T-helper 1 cell treated with Interleukin-12 subunit alpha and Interleukin-12 subunit beta and Interleukin-4 antibody, amounts not matched to agents 30 ng/mL and 1 ng/mL, for 36 hours (primary cell): ENCODE measurements at regions not wholly inside any gene's neighbourhood (a gene's known extent, or its start where the extent isn't known, plus 50 kb on each side); places are given as distances from the start of the nearest gene placed in this dataset.
"Not testable (repeated sequence)": the region's sequence is repeated elsewhere in the genome, so short reads cannot be mapped to it uniquely, and the experiment has no call there.

ENCODE experiments used
- intact Hi-C: fragments of 100-400 bp; cut with micrococcal nuclease; formaldehyde crosslinking; loops from one replicate; pipeline ENCODE4 v1.15.1; 2024

GRCh38 chr16:64072131-64072730 is 1049.6 kb downstream of the CDH11 start:
- intact Hi-C loops = not testable (repeated sequence)

GRCh38 chr16:64065523-64065922 is 1056.3 kb downstream of the CDH11 start:
- intact Hi-C loops = loop anchor here (10.0 kb wide), 1 partner anchor 69 kb away; no protein-coding TSS in a partner anchor

GRCh38 chr16:64061621-64062020 is 1060.2 kb downstream of the CDH11 start:
- intact Hi-C loops = loop anchor here (10.0 kb wide), 1 partner anchor 73 kb away; no protein-coding TSS in a partner anchor

DNA sequence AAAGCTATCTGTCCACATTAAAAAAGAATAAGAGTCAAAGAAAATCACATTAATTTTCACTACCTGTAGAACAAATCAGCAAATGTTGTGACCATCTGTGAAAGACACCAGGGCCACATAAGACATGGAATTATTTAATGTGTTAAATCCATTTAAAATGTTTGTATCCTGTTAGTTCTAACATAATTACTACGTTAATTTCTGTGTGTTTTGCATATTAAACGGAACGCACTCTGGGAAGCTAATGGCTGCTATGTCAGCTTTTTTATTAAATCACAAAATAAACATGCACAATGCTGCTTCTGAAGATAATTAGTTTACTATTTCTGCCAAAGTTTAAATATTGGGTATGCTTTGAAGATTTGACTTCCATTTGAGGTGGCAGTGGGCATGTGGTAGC is 1061.2 kb downstream of the CDH11 start:
- intact Hi-C loops = loop anchor here (10.0 kb wide), 1 partner anchor 74 kb away; no protein-coding TSS in a partner anchor

- intact Hi-C loops = no loop called here
Measured at GRCh38 chr16:64058685-64059084, 1063.2 kb downstream of the CDH11 start.

DNA sequence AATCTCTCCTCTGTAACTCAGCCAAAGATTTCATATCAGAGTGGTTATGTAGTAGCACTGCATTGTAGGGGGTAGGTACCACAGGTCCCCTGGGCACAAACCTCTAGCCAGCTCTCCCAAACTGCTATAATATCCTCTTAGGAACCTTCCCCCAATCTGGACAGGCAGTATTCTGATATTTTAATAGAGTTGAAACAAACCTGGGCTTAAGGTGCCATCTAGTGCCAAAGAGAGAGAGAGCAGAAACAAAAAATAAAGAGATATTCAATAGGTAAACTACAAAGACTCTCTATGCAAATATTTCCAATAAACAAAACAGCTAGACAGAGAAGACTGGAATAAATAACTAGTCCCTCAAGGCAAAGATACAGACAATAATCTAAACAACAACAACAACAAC is 1070.0 kb downstream of the CDH11 start:
- intact Hi-C loops = no loop called here

GRCh38 chr16:64047878-64048277 is 1074.0 kb downstream of the CDH11 start:
- intact Hi-C loops = no loop called here

GRCh38 chr16:64047207-64047606 is 1074.7 kb downstream of the CDH11 start:
- intact Hi-C loops = no loop called here

DNA sequence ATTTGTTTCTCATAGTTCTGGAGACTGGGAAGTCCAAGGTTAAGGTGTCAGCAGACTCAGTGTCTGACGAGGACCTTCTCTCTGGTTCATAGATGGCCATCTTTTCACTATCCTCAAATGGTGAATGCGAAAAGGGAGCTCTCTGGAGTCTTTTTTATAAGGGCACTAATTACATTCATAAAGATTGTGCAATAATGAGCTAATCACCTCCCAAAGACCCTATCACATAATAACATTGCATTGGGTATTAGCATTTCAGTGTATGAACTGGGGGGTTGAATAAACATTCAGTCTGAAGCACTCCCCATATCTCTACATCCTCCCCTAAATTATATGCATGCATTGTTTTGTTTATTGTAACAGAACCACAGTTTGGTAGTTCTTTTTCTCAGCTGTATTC is 1086.5 kb downstream of the CDH11 start:
- intact Hi-C loops = no loop called here

GRCh38 chr16:64019339-64019738 is 1102.5 kb downstream of the CDH11 start:
- intact Hi-C loops = no loop called here

GRCh38 chr16:64017796-64018195 is 1104.1 kb downstream of the CDH11 start:
- intact Hi-C loops = no loop called here

- intact Hi-C loops = no loop called here
Measured at GRCh38 chr16:64013856-64014255, 1108.0 kb downstream of the CDH11 start.

GRCh38 chr16:64012166-64012565 is 1109.7 kb downstream of the CDH11 start:
- intact Hi-C loops = no loop called here

DNA sequence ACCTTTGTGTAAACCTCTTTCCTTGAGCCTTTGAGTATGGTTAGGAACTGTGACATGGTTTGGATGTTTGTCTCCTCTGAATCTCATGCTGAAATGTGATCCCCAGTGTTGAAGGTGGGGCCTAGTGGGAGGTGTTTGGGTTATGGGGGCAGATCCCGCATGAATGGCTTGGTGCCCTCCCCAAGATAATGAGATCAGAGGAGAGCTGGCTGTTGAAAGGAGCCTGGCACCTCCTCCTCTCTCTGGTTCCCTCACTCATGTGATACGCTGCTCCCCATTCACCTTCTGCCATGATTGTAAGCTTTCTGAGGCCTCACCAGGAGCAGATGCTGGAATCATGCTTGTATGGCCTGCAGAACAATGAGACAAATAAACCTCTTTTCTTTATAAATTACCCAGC is 1110.2 kb downstream of the CDH11 start:
- intact Hi-C loops = no loop called here

- intact Hi-C loops = no loop called here
Measured at GRCh38 chr16:64008131-64008530, 1113.7 kb downstream of the CDH11 start.

GRCh38 chr16:64004116-64004515 is 1117.7 kb downstream of the CDH11 start:
- intact Hi-C loops = no loop called here

DNA sequence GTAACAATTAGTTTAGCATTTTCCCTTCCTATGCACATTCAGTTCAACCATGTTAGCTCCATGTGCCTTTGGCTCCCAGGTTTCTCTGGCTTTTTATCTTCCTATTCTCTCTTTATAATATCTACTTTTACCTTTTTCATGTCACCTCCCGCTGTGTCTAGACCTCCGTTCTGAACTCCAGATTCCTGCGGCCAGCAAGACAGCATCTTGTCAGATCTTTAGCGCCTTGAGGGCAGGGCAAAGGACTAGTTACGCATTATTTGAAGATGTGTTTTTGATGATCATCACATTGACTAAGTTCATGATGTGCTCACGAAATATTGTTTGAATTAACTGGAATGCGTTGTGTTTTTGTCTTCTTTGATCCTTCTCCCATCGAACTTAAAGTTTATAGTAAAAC is 1126.8 kb downstream of the CDH11 start:
- intact Hi-C loops = no loop called here

- intact Hi-C loops = no loop called here
Measured at GRCh38 chr16:63983401-63983800, 1138.5 kb downstream of the CDH11 start.

DNA sequence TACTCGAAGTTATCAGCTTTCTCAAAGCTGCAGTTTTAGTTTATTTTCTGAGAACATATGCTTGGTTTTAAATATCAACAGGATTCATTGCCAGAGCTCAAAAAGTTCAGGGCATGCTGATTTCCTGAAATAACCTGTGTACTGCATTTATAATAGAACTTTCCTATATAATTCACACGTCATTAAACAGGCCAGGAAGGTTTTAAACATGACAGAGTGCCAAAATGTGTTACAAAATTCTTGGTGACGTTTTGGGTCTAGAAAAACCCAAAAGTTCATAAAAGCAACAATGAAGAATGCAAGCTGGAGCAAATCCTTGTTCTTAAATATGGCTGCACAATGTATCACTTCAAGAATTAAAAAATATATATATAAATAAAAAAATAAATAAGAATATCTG is 1139.1 kb downstream of the CDH11 start:
- intact Hi-C loops = no loop called here

DNA sequence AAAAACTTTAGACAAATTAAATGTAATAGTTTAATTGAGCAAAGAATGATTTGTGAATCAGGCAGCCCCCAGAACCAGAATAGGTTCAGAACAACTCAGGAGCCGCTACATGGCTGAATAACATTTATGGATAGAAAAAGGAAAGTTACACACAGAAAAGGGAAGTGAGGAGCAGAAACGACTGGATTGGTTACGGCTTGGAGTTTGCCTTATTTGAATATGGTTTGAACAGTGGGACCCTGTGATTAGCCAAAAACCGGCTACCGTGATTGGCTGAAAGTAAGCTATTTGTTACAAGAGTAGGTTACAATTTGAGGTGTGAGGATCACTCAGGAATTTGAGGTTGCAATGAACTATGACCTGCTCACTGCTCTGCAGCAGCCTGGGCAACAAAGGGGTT is 1139.8 kb downstream of the CDH11 start:
- intact Hi-C loops = no loop called here

DNA sequence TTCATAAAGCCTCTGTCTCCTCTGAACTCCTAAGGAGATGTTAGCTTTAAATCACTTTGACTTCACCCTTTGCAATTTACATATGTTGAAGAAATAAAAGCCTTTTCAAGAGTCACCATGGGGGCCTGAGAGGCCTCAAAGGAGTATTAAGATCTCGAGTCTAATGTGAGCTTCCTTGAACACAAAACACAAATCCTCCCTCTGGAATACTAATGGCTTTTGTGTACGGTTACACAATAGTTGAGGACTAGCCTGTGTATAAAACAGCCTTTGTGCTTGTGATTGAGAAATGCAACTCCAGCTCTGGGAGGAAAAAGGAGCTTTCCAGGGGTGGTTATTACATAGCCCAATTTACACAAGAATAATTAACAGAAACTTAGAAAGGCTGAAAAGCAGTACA is 1140.2 kb downstream of the CDH11 start:
- intact Hi-C loops = no loop called here

DNA sequence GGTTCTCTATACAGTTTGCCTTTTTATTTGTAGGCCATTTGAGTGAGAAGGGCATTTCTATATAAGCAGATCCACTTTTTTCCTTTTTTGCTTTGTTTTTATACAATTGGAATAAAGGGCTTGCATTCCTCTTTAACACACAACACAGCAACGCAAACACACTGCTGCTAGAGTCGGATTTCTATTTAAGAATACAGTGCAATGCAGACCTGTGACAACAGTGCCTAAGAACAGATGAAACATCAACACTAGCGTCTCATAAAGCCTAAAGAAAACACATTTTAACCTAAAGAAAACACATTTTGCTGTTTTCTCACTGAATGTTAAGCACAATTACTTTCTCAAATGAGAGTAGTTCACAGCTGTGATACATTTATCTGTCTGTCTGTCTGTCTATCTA is 1141.1 kb downstream of the CDH11 start:
- intact Hi-C loops = no loop called here

DNA sequence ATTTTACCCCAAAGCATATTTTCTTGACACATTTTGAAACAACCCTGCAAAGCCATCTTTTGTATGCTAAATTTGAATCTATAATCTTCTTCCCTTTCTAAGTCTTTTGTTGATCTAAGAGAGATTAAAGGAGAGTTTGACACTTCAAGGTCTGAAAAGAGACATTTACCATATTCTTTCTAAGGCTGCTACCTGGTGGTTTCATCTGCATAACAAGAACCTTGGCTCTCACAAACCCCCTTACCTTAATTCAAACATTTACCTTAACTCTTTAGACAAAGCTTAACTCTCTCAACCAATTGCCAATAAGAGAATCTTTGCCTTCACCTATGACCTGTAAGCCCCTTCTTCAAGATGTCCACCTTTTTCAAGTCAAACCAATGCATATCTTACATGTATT is 1143.6 kb downstream of the CDH11 start:
- intact Hi-C loops = no loop called here

GRCh38 chr16:63976345-63976744 is 1145.5 kb downstream of the CDH11 start:
- intact Hi-C loops = no loop called here
